ENCODE measurements at regions not wholly inside any gene's neighbourhood (a gene's known extent, or its start where the extent isn't known, plus 50 kb on each side); places are given as distances from the start of the nearest gene placed in this dataset.

DNA sequence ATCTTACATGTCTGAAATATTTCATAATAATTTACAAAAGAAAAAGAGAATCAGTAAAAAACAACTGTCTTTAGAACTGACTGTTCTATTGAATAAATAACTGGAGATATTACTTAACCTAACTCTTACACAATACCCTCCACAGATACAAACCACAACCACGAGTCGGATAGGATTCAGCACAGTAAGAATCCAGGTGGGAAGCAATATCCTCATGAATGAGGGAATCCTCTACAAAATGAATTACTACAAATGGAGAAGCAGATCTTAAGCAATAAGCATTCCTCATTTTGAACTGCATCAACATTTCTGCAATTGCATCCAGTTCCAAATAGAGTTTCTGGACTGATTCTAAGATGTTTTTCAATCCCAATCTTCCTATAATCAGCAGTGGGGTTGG is 227.1 kb downstream of the SH2D1A start:
- no peaks in the 10 kb centered on the region for H3K27me3 Mint-ChIP-seq (ENCODE audit: unreplicated experiment)
- TF ChIP-seq, protein P1, sequence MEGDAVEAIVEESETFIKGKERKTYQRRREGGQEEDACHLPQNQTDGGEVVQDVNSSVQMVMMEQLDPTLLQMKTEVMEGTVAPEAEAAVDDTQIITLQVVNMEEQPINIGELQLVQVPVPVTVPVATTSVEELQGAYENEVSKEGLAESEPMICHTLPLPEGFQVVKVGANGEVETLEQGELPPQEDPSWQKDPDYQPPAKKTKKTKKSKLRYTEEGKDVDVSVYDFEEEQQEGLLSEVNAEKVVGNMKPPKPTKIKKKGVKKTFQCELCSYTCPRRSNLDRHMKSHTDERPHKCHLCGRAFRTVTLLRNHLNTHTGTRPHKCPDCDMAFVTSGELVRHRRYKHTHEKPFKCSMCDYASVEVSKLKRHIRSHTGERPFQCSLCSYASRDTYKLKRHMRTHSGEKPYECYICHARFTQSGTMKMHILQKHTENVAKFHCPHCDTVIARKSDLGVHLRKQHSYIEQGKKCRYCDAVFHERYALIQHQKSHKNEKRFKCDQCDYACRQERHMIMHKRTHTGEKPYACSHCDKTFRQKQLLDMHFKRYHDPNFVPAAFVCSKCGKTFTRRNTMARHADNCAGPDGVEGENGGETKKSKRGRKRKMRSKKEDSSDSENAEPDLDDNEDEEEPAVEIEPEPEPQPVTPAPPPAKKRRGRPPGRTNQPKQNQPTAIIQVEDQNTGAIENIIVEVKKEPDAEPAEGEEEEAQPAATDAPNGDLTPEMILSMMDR (IDR thresholded peaks at IDR 0.05): no peak
- H3K36me3 Mint-ChIP-seq (ENCODE audit: unreplicated experiment): no peaks in the 10 kb centered on the region
- H3K27ac Mint-ChIP-seq (ENCODE audit: unreplicated experiment): no peak overlapping the region
- no peak overlapping the region for H3K4me3 Mint-ChIP-seq (ENCODE audit: unreplicated experiment)
- peaks cover 21% of the 10 kb centered on the region for H3K4me1 Mint-ChIP-seq (ENCODE audit: unreplicated experiment)
- DNase-seq (ENCODE audit: extremely low spot score, unreplicated experiment): no peak
- H3K9me3 Mint-ChIP-seq (ENCODE audit: unreplicated experiment): no peaks in the 10 kb centered on the region

DNA sequence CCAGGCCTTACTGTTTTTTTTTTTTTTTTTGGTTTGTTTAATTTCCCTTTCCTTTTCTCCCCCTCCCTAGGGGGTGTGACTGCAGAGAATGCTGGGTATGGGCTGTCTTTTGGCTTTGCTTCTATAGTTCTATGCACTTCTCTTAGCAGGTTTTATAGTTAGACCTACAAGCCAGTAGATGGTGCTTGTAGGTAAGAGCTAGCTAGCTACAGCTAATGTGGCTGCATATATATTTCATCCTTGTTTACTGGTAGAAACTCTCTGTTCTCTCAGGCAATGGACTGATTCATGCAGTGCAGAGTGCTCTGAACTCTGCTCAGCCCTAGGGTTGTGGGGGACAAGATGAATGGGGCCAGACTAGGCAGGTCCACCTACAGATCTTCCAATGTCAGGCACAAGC is 246.4 kb downstream of the SH2D1A start:
- TF ChIP-seq, protein P1 (IDR thresholded peaks at IDR 0.05): no peak
- peaks cover 15% of the 10 kb centered on the region for H3K4me1 Mint-ChIP-seq (ENCODE audit: unreplicated experiment)

DNA sequence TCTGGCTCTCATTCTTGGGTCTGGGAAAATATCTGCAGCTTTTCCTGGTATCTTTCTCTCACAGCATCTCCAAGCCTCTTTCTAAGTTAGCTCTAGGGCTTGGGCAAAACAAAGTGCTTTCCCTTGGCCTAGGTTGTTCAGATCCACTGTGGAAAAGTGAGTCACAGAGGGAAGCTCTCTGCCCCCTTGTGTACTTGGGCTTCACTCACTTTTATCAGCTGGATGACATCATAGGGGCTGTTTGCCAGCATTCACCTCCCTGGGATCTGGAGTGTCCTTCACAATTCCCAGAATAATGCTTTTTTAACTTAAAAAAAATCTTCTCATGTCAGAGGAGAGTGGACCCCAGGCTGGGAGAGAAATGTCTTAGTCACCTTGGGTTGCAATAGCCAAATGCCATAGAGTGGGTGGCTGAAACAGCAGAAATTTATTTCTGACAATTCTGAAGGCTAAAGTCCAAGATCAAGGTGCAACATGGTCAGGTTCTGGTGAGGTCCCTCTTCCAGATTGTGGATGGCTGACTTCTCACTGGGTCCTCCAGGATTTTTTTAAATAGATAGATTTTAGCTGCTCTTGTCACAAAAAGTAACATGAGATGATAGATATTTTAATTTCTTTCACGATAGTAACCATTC is 247.8 kb downstream of the SH2D1A start:
- no peak overlapping the region for H3K4me3 Mint-ChIP-seq (ENCODE audit: unreplicated experiment)
- H3K4me1 Mint-ChIP-seq (ENCODE audit: unreplicated experiment): peaks cover 14% of the 10 kb centered on the region
- no peaks in the 10 kb centered on the region for H3K36me3 Mint-ChIP-seq (ENCODE audit: unreplicated experiment)
- peaks cover 5% of the 10 kb centered on the region for H3K9me3 Mint-ChIP-seq (ENCODE audit: unreplicated experiment)
- H3K27me3 Mint-ChIP-seq (ENCODE audit: unreplicated experiment): peaks cover 7% of the 10 kb centered on the region
- TF ChIP-seq, protein P1 (IDR thresholded peaks at IDR 0.05): no peak
- H3K27ac Mint-ChIP-seq (ENCODE audit: unreplicated experiment): no peak overlapping the region
- no peak for DNase-seq (ENCODE audit: extremely low spot score, unreplicated experiment)

More for the DNA sequence above, 246.4 kb downstream of the SH2D1A start:
- Mint-ChIP-seq H3K36me3 (ENCODE audit: unreplicated experiment) (no peaks in the 10 kb centered on the region), H3K4me3 (ENCODE audit: unreplicated experiment) (no peak overlapping the region), H3K27ac (ENCODE audit: unreplicated experiment) (no peak overlapping the region), H3K9me3 (ENCODE audit: unreplicated experiment) (peaks cover 5% of the 10 kb centered on the region), H3K27me3 (ENCODE audit: unreplicated experiment) (peaks cover 7% of the 10 kb centered on the region)
- DNase-seq (ENCODE audit: extremely low spot score, unreplicated experiment): no peak

DNA sequence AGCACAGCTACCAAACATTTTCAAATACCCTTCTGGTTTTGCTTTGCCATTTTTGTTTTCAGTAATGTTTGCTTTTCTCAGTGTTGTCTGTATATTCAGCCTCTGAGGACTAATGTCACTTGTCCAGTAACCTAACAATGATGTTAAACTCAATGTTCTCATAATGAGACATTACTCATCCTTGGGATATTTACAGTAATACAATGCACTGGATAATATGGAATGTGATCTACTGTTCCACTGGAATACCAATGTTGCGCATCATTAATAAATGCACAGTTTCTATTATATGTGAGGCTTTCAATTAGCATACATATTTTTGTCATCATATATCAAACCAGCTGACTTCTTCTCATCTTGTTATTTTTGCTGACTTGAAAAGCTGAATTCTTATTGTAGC is 259.1 kb downstream of the SH2D1A start:
- H3K4me1 Mint-ChIP-seq (ENCODE audit: unreplicated experiment): peaks cover 7% of the 10 kb centered on the region
- H3K27ac Mint-ChIP-seq (ENCODE audit: unreplicated experiment): no peak overlapping the region
- TF ChIP-seq, protein P1 (IDR thresholded peaks at IDR 0.05): no peak
- no peak for DNase-seq (ENCODE audit: extremely low spot score, unreplicated experiment)
- H3K36me3 Mint-ChIP-seq (ENCODE audit: unreplicated experiment): no peaks in the 10 kb centered on the region
- H3K4me3 Mint-ChIP-seq (ENCODE audit: unreplicated experiment): no peak overlapping the region
- H3K9me3 Mint-ChIP-seq (ENCODE audit: unreplicated experiment): no peaks in the 10 kb centered on the region
- H3K27me3 Mint-ChIP-seq (ENCODE audit: unreplicated experiment): no peaks in the 10 kb centered on the region

DNA sequence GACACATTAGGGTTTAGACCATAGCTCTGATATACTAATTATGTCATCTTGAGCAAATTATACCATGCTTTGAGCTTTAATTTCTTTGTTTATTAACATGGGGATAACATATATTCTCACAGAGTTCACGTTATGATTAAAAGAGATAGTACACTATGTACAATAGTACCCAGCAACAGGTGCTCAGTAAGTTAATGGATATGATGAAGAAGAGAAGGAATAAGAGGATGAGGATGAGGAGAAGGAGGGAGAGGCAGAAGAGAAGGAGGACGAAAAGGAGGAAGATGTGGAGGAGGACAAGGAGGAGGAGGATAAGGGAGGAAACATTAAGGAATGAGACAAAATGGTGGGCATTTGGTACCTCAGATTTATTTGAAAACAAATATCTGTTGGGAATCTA is 260.4 kb downstream of the SH2D1A start:
- Mint-ChIP-seq H3K36me3 (ENCODE audit: unreplicated experiment) (no peaks in the 10 kb centered on the region), H3K27me3 (ENCODE audit: unreplicated experiment) (no peaks in the 10 kb centered on the region), H3K4me3 (ENCODE audit: unreplicated experiment) (no peak overlapping the region), H3K4me1 (ENCODE audit: unreplicated experiment) (peaks cover 7% of the 10 kb centered on the region), H3K9me3 (ENCODE audit: unreplicated experiment) (no peaks in the 10 kb centered on the region), H3K27ac (ENCODE audit: unreplicated experiment) (no peak overlapping the region)
- DNase-seq (ENCODE audit: extremely low spot score, unreplicated experiment): no peak
- TF ChIP-seq, protein P1 (IDR thresholded peaks at IDR 0.05): no peak

Measured in osteocyte (in vitro differentiated cells).